WERI-Rb-1 (cell line): ENCODE measurements at regions not wholly inside any gene's neighbourhood (a gene's known extent, or its start where the extent isn't known, plus 50 kb on each side); places are given as distances from the start of the nearest gene placed in this dataset.
"Not testable (repeated sequence)": the region's sequence is repeated elsewhere in the genome, so short reads cannot be mapped to it uniquely, and the experiment has no call there.

Experiments used
- DNase-seq: peaks from one replicate; pipeline ENCODE4 v3.0.0-alpha.2; 2020
- H3K27ac ChIP-seq: fragments of 250-450 bp; sonication (Bioruptor Pico); 2 replicates; pipeline ENCODE4 v1.5.1; 2020; ENCODE audit warnings: mild to moderate bottlenecking, moderate library complexity
- H3K27me3 ChIP-seq: fragments of 250-450 bp; sonication (Bioruptor Pico); 2 replicates; pipeline ENCODE4 v1.5.1; 2021; ENCODE audit warnings: mild to moderate bottlenecking, low read depth, moderate library complexity; ENCODE audit not compliant: insufficient read depth, severe bottlenecking
- H3K36me3 ChIP-seq: fragments of 250-450 bp; sonication (Bioruptor Pico); 2 replicates; pipeline ENCODE4 v1.5.1; 2020; ENCODE audit warnings: mild to moderate bottlenecking, moderate library complexity
- H3K4me3 ChIP-seq: 2 replicates; pipeline ENCODE4 v1.5.1; 2011; ENCODE audit warnings: low read depth, mild to moderate bottlenecking, control low read depth, low read length
- H3K9me3 ChIP-seq: fragments of 250-450 bp; sonication (Bioruptor Pico); 2 replicates; pipeline ENCODE4 v1.5.1; 2021; ENCODE audit warnings: mild to moderate bottlenecking, moderate library complexity; ENCODE audit not compliant: severe bottlenecking
- CTCF ChIP-seq: IDR thresholded peaks from 2 replicates; pipeline ENCODE4 v1.5.1; 2011; ENCODE audit warnings: low read depth, mild to moderate bottlenecking, control low read depth, inconsistent platforms, low read length

GRCh38 chr5:58165152-58165551 is 294.7 kb downstream of the PLK2 start:
- no peak overlapping the region for H3K4me3 ChIP-seq
- H3K27me3 ChIP-seq, result no peaks in the 10 kb centered on the region
- H3K27ac ChIP-seq, result no peak overlapping the region
- no peaks in the 10 kb centered on the region for H3K36me3 ChIP-seq
- TF ChIP-seq CTCF, result no peak
- no peaks in the 10 kb centered on the region for H3K9me3 ChIP-seq
- no peak for DNase-seq

- not testable (repeated sequence) for H3K36me3 ChIP-seq, H3K27ac ChIP-seq, H3K4me3 ChIP-seq, DNase-seq, H3K27me3 ChIP-seq, H3K9me3 ChIP-seq
Observed at GRCh38 chr5:58161889-58162288, 298.0 kb downstream of the PLK2 start.

GRCh38 chr5:58156973-58157701 is 302.7 kb downstream of the PLK2 start:
- peak; percentile 64 for DNase-seq
- H3K9me3 ChIP-seq, result no peaks in the 10 kb centered on the region
- no peak for TF ChIP-seq CTCF
- no peak overlapping the region for H3K27ac ChIP-seq
- H3K4me3 ChIP-seq, result peak overlapping the region; percentile 20
- H3K36me3 ChIP-seq, result no peaks in the 10 kb centered on the region
- H3K27me3 ChIP-seq, result no peaks in the 10 kb centered on the region

- no peaks in the 10 kb centered on the region for H3K9me3 ChIP-seq
- no peak overlapping the region for H3K4me3 ChIP-seq
- no peak overlapping the region for H3K27ac ChIP-seq
- no peaks in the 10 kb centered on the region for H3K27me3 ChIP-seq
- no peaks in the 10 kb centered on the region for H3K36me3 ChIP-seq
- peak; percentile 14 for DNase-seq
- no peak for TF ChIP-seq CTCF
Observed at GRCh38 chr5:58156361-58156760, 303.5 kb downstream of the PLK2 start.

GRCh38 chr5:58153255-58153654 is 306.6 kb downstream of the PLK2 start:
- H3K36me3 ChIP-seq, result no peaks in the 10 kb centered on the region
- DNase-seq, result no peak
- H3K27ac ChIP-seq, result no peak overlapping the region
- H3K4me3 ChIP-seq, result no peak overlapping the region
- no peak for TF ChIP-seq CTCF
- H3K9me3 ChIP-seq, result no peaks in the 10 kb centered on the region
- H3K27me3 ChIP-seq, result no peaks in the 10 kb centered on the region

GRCh38 chr5:58151414-58151813 is 308.5 kb downstream of the PLK2 start:
- H3K27ac ChIP-seq, result no peak overlapping the region
- H3K4me3 ChIP-seq, result no peak overlapping the region
- H3K36me3 ChIP-seq, result no peaks in the 10 kb centered on the region
- H3K9me3 ChIP-seq, result no peaks in the 10 kb centered on the region
- DNase-seq, result no peak
- no peaks in the 10 kb centered on the region for H3K27me3 ChIP-seq
- TF ChIP-seq CTCF, result no peak
